OCI-LY1 (cell line): ENCODE measurements at regions not wholly inside any gene's neighbourhood (a gene's known extent, or its start where the extent isn't known, plus 50 kb on each side); places are given as distances from the start of the nearest gene placed in this dataset.

Experiments
- EZH2 ChIP-seq: fragments of 200-600 bp; sonication (generic), shearing (Covaris generic); IDR thresholded peaks from 2 replicates; pipeline ENCODE4 v1.8.0; 2017; ENCODE audit warnings: borderline replicate concordance, mixed run types, mild to moderate bottlenecking, antibody characterized with exemption, low read length, moderate library complexity, mixed read lengths
- TF ChIP-seq, protein P1 (sequence below): fragments of 200-600 bp; sonication (generic), shearing (Covaris generic); IDR thresholded peaks from 2 replicates; pipeline ENCODE4 v1.5.1; 2017; ENCODE audit warnings: mild to moderate bottlenecking, antibody characterized with exemption, low read length, moderate library complexity, mixed read lengths

DNA sequence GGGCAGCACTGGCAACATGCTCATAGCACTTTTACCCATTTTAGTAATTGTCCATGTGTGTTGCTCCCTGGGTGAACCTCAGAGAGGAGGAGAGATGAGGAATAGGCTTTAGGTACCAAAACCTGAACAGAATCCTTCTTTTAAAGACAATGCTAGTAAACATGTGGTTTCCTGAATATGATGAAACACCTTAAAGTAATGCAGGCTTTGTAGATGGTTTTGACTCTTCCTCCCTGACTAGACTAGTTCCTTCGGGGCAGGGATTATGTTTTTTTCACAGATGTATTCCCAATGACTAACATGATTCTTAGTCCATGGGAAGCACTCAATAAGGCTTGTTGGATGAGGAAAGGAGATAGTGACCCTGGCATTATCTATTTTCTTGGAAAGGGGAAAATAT lies 367.6 kb upstream of the JAG1 start:
- TF ChIP-seq, protein P1, sequence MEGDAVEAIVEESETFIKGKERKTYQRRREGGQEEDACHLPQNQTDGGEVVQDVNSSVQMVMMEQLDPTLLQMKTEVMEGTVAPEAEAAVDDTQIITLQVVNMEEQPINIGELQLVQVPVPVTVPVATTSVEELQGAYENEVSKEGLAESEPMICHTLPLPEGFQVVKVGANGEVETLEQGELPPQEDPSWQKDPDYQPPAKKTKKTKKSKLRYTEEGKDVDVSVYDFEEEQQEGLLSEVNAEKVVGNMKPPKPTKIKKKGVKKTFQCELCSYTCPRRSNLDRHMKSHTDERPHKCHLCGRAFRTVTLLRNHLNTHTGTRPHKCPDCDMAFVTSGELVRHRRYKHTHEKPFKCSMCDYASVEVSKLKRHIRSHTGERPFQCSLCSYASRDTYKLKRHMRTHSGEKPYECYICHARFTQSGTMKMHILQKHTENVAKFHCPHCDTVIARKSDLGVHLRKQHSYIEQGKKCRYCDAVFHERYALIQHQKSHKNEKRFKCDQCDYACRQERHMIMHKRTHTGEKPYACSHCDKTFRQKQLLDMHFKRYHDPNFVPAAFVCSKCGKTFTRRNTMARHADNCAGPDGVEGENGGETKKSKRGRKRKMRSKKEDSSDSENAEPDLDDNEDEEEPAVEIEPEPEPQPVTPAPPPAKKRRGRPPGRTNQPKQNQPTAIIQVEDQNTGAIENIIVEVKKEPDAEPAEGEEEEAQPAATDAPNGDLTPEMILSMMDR: no peak
- no peak for TF ChIP-seq EZH2
